ENCODE measurements at regions not wholly inside any gene's neighbourhood (a gene's known extent, or its start where the extent isn't known, plus 50 kb on each side); places are given as distances from the start of the nearest gene placed in this dataset.

DNA sequence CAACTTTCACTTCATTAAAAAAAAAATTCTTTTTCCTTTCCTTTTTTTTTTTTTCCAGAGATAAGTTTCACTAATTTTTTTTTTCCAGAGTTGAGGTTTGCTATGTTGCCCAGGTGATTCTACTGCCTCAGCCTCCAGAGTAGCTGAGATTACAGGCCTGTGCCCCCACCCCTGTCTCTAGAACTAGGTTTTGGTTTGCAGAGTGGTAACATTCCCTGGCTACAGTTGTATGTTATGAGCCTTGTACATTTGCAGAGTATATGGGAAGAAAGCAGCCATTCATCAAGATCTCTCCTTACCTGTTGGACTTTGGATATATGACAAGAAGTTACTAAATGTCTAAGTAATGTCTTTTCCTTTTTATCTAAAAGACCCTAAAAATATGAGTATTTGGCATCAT lies 298.4 kb downstream of the MYCN start:
- TF ChIP-seq, protein P1, sequence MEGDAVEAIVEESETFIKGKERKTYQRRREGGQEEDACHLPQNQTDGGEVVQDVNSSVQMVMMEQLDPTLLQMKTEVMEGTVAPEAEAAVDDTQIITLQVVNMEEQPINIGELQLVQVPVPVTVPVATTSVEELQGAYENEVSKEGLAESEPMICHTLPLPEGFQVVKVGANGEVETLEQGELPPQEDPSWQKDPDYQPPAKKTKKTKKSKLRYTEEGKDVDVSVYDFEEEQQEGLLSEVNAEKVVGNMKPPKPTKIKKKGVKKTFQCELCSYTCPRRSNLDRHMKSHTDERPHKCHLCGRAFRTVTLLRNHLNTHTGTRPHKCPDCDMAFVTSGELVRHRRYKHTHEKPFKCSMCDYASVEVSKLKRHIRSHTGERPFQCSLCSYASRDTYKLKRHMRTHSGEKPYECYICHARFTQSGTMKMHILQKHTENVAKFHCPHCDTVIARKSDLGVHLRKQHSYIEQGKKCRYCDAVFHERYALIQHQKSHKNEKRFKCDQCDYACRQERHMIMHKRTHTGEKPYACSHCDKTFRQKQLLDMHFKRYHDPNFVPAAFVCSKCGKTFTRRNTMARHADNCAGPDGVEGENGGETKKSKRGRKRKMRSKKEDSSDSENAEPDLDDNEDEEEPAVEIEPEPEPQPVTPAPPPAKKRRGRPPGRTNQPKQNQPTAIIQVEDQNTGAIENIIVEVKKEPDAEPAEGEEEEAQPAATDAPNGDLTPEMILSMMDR (IDR thresholded peaks at IDR 0.05; ENCODE audit: poor library complexity, severe bottlenecking), result no peak
- no peak for TF ChIP-seq MXI1 (conservative IDR thresholded peaks at IDR 0.05; ENCODE audit: poor library complexity, severe bottlenecking)
